ENCODE measurements at regions not wholly inside any gene's neighbourhood (a gene's known extent, or its start where the extent isn't known, plus 50 kb on each side); places are given as distances from the start of the nearest gene placed in this dataset.

DNA sequence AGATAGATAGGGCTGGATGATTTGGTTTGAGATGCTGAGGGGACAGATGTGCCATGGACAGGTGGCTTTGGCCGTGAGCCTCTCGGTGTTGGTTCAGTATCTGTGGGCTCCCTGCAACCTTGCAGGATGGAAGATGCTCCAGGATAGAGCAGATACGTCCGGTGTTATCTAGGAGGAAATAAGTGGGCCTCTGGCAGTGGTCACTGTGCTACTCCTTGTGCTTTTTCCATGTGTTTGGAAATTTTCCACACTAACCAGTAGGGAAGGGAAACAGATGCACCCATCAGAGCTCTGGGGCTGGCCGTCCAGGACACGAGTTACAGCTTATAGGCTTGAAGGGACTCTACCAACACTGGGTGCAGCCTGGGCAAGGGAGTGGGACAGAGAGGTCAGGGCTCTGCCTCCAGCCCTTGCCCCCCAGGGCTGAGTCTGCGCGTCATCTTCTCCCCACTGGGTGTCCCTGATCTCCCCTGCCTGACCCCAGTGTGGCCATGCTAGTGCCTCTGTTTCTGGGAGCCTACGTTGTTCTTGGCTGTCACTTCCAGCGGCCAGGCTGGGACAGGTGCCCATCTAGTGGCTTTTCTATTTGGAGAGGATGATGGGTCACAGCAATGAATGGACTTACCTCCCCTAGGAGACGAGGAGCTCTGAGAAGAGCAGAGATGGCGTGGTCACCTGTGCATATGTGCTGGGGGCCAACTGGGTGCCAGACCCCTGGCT lies 166.9 kb downstream of the SEC14L1 start:
- DNase-seq, result no peak

DNA sequence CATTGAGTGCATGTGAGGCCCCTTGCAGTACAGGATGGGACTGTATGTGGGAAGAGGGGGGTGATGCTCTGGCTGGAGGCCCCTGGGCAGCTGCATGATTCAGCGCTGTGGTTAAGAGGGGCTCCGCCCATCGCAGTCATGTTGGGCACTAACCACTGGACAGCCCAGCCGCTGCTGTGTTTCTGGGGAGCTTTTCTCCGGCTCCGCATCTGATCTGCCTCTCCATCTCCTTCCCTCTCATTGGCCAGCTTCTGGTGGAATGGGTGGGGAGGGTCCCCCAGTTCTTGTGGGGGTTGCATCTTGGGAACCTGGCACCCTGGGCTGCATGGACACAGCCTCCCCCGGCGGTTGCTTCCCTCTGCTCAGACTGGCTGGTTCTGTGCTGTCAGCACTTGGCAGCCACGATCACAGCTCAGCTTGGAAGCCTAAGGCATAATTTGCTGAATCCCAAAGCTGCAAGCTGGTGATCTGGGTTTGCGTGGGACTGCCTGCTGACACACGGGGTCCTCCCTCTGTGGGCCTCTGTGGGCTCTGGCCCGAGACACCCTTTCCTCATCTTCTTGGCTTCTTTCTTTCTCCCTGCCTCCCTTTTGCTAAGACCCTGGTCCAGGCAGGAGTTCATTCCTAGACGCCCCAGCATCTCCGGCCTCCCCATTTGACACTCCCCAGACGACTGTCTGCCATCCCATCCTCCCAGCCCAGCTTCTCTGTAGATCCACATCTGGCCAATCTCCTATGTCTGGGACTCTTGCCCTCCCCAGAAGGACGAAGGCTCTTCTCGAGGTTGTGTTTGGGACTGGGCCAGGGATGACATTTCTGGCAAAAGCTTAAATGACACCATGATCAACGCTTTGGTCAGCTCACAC lies 168.3 kb downstream of the SEC14L1 start:
- peak; percentile 25 for DNase-seq

DNA sequence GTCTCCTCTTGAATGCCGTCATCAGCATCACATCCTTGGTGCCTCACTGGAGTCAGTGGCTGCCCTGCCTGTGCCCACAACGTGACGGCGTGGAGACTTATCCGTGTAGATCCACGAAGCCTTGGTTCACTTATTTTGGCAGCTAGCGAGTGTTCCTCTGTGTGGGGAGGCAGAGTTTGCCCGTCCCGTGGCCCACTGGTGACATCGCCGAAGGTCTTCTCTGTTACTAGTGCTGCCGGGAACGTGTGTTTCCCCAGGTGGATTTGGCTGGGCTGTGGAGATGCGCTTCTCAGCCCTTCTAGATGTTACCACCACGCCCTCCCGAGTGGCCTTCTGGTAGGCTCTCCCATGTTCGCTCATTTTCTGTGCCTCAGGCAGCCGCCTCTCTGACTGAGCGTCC lies 169.6 kb downstream of the SEC14L1 start:
- DNase-seq, result no peak

DNA sequence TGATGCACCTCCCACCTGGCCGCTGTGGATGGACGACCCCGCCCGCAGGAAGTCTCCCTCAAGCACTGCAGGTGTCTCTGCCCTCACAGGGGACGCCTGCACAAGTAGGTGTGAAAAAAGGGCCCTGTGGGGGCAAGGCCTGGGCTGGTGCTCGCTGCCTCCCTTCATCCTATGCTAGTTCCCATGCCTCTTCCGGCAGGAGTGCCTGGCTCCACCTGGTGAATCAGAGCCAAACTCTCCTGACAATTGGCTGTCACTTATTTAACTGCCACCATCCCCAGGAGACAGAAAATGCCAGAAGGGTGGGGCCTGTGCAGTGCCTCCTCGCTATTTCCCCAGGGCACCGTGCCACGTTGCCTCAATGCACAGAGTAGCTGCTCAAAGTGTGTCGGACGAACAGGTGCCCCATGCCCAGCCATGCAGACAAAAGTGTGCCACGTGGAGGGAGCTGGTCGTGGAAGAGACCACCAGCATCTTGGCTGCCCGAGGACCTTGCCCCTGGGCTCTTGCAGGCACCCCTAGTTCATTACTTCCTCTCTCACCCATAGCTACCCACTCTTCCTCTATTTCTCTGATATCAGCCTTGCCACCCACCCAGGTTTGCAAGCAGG lies 170.7 kb downstream of the SEC14L1 start:
- DNase-seq, result no peak

DNA sequence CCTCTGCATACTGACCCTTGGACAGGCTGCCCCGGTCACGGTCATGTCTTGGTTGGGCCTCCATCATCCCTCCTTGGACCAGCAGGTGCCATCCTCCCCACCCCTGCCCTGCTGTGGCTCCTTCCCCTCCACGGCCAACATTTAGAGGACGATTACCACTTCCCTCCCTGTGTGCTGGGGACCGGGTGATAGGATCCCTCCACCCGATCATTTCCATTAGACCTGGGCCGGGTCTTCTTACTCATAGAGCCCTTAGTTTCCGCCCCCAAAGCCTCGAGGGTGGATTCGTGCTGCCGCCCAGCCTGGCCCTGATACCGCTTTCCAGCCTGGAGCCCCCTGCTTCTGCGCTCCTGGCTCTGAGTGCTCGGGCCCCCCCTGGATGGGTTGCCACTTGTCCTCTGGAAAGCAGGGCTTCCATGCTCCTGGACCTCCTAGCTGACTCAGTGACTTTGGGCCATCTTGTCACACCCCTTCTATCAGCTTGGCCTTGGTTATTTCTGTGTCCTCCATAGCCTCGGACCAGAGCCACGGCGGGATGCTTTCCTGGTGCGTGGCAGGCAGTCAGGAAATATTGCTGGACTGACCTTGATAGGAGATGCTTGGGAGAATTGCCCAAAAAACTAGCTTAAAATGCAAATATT lies 171.4 kb downstream of the SEC14L1 start:
- DNase-seq, result no peak

DNA sequence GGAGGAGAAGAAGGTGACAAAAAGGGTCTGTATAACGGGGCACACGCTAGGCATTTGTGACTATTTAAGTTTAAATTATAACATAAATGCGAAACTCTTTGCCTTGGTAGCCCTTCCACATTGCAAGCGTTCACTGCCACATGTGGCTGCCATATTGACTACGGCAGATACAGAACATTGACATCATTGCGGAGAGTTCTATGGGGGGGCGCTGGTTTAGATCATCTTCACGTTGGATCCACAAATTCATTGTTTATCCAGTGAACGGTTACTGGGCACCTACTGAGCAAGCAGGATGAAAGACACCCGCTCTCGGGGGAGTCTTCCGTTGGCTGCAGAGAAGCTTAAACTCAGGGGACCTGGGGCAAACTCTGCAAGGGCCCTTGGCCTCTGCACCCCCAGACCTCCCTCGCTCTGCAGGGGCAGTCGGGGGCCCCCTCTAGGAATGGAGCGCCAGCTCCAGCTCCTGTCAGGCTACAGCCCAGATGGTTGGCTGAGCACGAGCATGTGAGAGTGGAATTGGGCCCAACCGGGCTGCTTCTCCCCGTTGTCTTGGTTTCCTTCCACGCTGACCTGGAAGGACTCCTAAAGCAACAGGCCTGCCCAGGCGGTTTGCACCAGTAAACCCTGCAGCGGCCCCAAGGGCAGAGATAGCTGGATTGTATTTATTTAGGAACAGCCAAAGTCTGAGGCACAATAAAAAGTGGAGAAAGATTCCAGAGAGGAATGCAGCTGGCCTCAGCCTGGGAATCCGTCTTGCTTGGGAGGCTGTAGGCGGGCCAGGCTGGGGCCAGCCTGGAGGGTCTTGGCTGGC lies 172.2 kb downstream of the SEC14L1 start:
- DNase-seq, result no peak

DNA sequence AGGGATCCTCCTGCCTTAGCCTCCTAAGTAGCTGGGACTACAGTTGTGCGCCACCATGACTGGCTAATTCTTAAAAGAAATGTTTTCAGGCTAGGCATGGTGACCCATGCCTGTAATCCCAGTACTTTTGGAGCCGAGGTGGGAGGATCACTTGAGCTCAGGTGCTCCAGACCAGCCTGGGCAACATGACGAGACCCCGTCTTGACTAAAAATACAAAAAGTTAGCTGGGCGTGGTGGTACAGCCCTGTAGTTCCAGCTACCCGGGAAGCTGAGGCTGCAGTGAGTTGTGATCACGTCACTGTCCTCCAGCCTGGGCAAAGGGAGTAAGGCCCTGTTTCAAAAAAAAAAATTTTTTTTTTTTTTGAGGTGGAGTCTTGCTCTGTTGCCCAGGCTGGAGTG lies 173.1 kb downstream of the SEC14L1 start:
- no peak for DNase-seq

DNA sequence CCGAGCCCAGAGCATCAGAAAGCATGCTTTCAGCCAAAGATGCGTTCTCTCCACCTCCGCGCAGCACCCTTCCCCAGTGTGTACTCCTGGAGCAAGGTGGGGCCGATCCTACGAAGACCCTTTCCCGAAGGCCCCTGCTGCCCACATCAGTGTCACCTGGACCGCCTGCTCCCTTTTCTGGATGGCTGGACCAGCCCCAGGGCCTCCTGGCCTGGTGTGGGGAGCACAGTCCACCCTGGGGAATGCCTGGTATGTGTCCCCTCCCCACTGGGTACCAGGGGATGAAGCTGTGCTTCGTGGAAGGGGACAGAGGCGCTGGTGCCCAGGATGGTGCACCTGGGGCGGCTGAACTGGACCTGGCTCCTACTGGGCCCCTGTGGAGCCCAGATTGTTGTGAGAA lies 173.8 kb downstream of the SEC14L1 start:
- DNase-seq, result no peak

DNA sequence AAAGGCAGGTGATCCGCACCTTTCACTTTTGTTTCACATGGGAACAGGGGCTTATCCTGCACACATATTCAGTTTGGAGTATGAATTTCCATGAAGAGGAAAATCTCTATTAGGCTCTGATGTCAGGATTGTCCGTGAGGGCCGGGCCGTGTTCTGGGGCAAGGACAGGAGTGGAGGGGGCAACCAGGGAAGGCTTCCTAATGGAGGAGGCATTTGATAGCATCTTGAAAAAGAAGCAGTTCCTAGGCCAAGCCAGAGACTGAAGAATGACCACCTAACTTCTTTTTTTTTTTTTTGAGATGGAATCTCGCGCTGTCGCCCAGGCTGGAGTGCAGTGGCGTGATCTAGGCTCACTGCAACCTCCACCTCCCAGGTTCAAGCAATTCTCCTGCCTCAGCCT lies 174.2 kb downstream of the SEC14L1 start:
- no peak for DNase-seq

DNA sequence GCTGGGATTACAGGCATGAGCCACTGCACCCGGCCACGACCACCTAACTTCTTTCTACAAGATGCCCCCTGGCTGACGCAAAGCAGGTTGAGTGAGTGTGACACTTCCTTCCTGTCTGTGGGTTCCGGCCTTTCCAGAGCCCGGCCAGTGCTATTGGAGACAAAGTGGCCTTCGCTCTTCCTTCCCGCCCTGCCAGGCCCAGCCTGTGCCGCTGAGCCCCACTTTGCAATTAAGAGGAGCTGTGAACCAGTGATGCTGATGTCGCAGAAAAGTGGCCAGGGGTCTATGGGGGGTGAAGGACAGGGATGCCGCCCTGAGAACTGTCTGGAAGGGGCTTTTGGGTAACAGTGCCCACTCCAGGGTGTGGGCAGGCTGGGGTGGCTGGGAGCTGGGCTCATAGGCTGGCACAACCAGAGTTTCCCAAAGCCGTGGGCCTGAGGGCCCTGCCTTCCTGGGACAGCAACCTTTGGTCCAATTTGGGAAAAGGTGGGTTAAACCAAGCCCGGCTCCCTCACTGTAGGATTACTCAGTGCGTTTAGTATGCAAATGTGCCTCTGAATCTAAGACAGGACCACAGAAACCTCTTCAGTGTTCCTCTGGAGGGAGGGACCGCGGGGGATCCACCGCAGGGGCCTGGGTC lies 174.9 kb downstream of the SEC14L1 start:
- no peak for DNase-seq

DNA sequence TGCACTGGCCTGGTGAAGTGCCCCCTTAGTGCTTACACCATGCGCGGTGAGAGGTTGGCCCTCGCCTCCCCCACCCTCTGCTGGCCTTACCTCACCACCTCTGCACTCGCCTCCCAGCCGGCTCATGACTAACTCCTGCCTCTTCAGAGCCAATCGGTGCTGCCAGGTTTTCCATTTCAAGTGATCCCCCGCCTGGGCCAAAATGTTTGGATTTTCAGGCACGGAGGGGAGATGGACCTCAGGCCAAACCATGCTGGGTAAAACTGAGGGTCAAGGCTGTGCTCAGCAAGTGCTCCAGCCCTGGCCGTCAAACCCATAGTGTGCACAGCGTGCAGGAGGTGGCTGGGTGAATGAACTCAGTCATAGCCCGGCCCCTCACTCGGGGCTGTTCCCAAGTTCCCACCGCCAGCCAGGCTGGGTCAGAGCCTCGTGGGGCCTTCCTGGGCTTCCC lies 175.4 kb downstream of the SEC14L1 start:
- DNase-seq, result no peak

DNA sequence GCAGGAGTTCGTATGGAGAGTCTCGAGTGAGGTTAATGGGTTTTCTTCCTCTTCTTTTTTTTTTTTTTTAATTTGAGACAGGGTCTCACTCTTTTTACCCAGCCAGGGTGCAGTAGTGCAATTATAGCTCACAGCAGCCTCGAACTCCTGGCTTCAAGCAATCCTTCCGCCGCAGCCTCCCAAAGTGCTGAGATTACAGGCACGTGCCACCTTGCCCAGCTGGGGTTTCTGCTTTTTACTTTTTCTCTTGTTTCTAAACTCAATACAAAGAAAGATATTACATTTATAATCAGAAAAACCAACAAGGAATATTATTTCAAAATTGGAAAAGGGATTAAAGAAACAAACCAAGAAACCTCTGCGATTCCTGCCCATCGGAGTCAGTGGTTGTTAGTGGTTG lies 175.9 kb downstream of the SEC14L1 start:
- DNase-seq, result no peak

DNA sequence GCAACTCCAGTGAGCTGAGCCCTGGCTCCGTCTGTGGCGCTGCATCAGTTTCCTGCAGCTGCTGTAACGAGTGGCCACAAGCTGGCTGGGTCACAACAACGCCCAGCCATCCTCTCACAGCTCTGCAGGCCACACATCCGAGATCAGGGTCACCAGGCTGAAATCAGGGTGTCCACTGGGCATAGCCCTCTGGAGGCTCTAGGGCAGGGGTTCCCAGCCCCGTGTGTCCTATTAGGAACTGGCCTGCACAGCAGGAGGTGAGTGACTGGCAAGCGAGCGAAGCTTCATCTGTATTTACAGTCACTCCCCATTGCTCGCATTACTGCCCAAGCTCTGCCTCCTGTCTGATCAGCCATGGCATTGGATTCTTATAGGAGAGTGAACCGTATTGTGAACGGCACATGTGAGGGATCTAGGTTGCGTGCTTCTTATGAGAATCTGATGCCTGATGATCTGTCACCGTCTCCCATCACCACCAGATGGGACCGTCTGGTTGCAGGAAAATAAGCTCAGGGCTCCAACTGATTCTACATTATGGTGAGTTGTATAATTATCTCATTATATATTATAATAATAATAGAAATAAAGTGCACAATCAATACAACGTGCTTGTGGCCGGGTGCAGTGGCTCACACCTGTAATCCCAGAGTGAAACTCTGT lies 176.5 kb downstream of the SEC14L1 start:
- DNase-seq, result no peak

DNA sequence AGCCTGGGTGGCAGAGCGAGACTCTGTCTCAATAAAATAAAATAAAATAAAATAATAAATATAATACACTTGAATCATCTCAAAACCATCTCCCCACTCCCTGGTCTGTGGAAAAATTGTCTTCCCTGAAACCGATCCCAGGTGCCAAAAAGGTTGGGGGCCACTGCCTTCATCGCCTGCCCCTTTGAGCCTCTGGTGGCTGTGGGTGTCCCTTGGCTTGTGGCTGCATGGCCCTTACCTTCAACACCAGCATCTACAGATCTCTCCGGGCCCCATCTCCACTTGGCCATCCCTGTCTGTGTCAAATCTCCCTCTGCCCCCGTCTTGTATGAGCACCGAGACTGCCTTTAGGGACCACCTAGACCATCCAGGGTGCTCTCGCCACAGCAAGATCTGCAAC lies 177.3 kb downstream of the SEC14L1 start:
- DNase-seq, result no peak

DNA sequence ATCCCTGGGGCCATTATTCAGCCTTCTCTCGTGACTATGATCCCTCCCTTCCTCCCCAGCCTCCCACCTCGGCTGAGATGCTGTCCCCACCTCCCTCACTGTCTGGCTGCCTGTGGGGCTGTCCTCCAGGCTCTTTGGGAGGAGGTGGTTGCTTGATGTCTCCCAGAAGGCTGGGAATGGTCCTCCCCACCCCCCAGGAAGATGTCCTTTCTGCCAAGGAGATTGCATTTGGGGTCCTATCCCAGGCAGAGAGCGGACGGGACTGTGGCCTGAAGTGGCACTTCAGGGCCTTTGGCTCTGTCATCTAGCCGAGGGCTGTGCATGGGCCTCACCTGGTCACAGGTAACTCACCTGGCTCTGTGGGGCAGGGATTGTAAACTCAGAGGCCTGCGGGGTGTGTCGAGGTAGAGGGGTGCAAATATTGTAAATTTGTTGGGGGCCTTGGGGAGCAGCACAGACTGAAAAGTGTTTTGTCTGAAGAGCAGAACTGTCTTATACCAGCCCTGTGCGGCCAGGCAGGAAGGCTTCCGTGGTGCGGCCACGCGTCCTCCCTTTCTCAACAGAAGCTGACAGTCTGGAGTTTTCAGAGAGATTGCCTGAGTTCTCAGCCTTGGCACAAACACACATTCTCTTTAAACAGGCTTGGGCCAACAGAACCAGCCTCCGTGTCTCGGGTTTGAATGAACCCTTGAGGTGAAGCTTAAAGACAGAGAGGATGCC lies 177.9 kb downstream of the SEC14L1 start:
- no peak for DNase-seq

DNA sequence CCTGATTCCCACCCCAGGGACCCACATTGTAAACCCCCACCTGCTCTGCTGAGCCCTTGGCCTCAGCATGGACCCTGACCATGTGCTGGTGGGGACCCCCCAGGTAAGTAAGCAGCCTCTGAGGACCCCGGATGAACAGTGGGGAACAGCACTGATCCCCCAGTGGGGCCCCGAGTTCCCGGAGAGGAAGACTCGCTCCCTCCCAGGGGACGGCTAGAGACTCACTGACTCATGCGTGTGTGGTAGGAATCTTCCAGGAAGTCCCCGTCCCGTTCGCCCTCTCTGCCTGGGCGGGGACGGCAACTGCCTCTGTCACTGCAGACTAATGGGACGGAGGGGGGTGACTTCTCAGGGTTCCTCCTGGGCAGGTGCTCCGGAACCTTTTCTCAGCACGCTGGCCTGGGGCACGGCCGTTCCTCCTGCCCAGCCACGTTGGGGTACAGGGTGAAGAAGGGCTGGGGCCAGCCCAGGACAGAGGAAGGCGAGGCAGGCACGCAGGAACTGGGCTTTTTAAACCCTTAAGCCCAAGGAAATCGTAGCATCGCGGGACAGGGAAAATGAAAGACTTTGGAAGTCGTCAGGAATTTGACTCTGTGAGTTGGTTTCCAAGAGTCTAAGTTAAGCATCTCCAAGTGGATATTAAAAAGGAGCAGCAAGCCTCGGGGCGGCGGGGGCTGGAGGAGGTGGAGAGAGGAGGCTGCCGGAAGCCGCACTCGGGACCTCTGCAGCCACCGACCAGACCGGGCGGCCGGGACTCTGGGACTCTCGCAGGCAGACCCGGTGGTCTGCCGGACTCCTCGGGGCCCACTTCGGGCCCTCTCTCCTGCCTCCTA lies 178.7 kb downstream of the SEC14L1 start:
- peak; percentile 54 for DNase-seq

DNA sequence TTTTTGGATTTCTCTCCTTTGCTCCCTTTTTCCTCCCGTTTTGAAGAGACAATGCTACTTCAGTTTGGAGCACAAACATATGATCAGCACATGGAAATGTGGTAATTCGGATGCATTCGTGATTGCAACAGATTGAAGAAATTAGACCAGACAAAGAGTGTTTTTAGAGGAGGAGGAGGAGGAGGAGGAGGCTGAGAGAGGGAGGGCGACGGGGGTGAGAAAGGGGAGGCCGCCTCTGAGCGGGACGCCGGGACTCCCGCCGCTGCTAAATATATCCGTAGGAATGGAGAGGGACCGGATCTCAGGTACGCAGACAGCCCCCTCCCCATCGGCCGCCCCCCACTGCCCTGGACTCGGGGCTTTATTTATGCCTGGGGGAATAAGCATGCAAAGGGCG lies 179.3 kb downstream of the SEC14L1 start:
- DNase-seq, result no peak

DNA sequence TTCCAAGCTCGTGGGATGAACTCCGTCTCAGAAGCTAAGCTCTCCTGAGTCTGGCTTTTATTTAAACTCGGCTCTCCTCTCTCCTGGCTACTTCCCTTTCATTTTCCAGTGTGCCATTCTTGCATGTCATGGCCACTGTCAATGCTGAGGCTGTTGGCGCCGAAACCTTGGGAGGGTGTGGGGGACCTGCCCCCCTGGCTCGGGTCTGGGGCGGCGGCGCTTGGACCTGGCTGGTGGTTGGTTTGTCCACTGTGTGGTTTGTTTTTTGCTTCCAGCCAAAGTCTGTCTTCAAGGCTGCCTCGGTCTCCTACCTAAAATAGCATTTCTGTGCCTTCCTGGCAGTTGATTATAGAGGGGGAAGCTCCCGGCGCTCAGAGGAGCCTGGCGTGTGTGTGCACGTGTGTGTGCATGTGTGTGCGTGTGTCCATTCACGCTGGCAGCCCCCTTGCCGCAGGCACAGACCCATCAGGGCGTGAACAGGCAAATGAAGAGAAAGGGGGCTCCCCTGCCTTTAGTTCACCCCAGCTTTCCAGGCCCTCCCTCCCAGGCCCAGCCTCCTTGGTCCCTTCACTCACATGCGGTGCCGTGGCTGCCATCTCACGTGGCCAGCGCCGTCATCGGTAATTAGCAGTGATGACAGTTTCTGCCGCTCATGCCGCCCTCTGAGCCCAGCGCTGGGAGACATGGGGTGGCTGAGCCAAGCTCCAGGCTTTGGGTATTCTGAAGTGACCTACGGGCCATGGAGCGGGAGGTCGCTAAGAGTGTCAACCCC lies 179.9 kb downstream of the SEC14L1 start:
- DNase-seq, result peak; percentile 40

All from occipital lobe (tissue), 1 donor.